ENCODE measurements at regions not wholly inside any gene's neighbourhood (a gene's known extent, or its start where the extent isn't known, plus 50 kb on each side); places are given as distances from the start of the nearest gene placed in this dataset.

GRCh38 chr4:123288309-123289025, 108.1 kb upstream of the SPRY1 start:
- Mint-ChIP-seq H3K27ac (no peak overlapping the region), H3K4me1 (ENCODE audit: low read depth) (no peaks in the 10 kb centered on the region), H3K27me3 (no peaks in the 10 kb centered on the region), H3K36me3 (ENCODE audit: low read depth) (peaks cover 85% of the 10 kb centered on the region), H3K9me3 (peaks cover 53% of the 10 kb centered on the region), H3K4me3 (no peak overlapping the region)
- DNase-seq = no peak

- no peak overlapping the region for H3K27ac Mint-ChIP-seq
- peaks cover 45% of the 10 kb centered on the region for H3K9me3 Mint-ChIP-seq
- no peaks in the 10 kb centered on the region for H3K27me3 Mint-ChIP-seq
- no peak overlapping the region for H3K4me3 Mint-ChIP-seq
- H3K4me1 Mint-ChIP-seq (ENCODE audit: low read depth) = no peaks in the 10 kb centered on the region
- DNase-seq = no peak
- H3K36me3 Mint-ChIP-seq (ENCODE audit: low read depth) = peaks cover 81% of the 10 kb centered on the region
These were observed 105.3 kb upstream of the SPRY1 start for GRCh38 chr4:123291329-123291728.

GRCh38 chr4:123297836-123298235, 98.8 kb upstream of the SPRY1 start:
- Mint-ChIP-seq H3K27ac (no peak overlapping the region), H3K4me3 (no peak overlapping the region), H3K4me1 (ENCODE audit: low read depth) (peaks cover 5% of the 10 kb centered on the region)

GRCh38 chr4:123298261-123298660, 98.3 kb upstream of the SPRY1 start:
- Mint-ChIP-seq H3K27me3 (no peaks in the 10 kb centered on the region), H3K27ac (no peak overlapping the region), H3K4me1 (ENCODE audit: low read depth) (peaks cover 5% of the 10 kb centered on the region), H3K4me3 (no peak overlapping the region), H3K36me3 (ENCODE audit: low read depth) (peaks cover 36% of the 10 kb centered on the region), H3K9me3 (no peaks in the 10 kb centered on the region)
- no peak for DNase-seq

More at GRCh38 chr4:123297836-123298235, 98.8 kb upstream of the SPRY1 start:
- H3K9me3 Mint-ChIP-seq = no peaks in the 10 kb centered on the region
- DNase-seq = no peak
- no peaks in the 10 kb centered on the region for H3K27me3 Mint-ChIP-seq
- peaks cover 39% of the 10 kb centered on the region for H3K36me3 Mint-ChIP-seq (ENCODE audit: low read depth)

GRCh38 chr4:123298801-123299200, 97.8 kb upstream of the SPRY1 start:
- H3K4me1 Mint-ChIP-seq (ENCODE audit: low read depth) = peaks cover 5% of the 10 kb centered on the region
- DNase-seq = no peak
- no peaks in the 10 kb centered on the region for H3K27me3 Mint-ChIP-seq
- H3K27ac Mint-ChIP-seq = no peak overlapping the region
- H3K36me3 Mint-ChIP-seq (ENCODE audit: low read depth) = peaks cover 30% of the 10 kb centered on the region
- H3K9me3 Mint-ChIP-seq = no peaks in the 10 kb centered on the region
- H3K4me3 Mint-ChIP-seq = no peak overlapping the region

- no peak for DNase-seq
- H3K4me1 Mint-ChIP-seq (ENCODE audit: low read depth) = peaks cover 8% of the 10 kb centered on the region
- H3K27ac Mint-ChIP-seq = no peak overlapping the region
- no peaks in the 10 kb centered on the region for H3K27me3 Mint-ChIP-seq
- no peak overlapping the region for H3K4me3 Mint-ChIP-seq
- H3K36me3 Mint-ChIP-seq (ENCODE audit: low read depth) = peaks cover 29% of the 10 kb centered on the region
- H3K9me3 Mint-ChIP-seq = no peaks in the 10 kb centered on the region
These were observed 97.3 kb upstream of the SPRY1 start for GRCh38 chr4:123299212-123299691.

GRCh38 chr4:123300222-123301039, 96.2 kb upstream of the SPRY1 start:
- H3K27me3 Mint-ChIP-seq = no peaks in the 10 kb centered on the region
- DNase-seq = no peak
- peaks cover 8% of the 10 kb centered on the region for H3K4me1 Mint-ChIP-seq (ENCODE audit: low read depth)
- no peak overlapping the region for H3K27ac Mint-ChIP-seq
- peaks cover 28% of the 10 kb centered on the region for H3K36me3 Mint-ChIP-seq (ENCODE audit: low read depth)
- H3K9me3 Mint-ChIP-seq = no peaks in the 10 kb centered on the region
- no peak overlapping the region for H3K4me3 Mint-ChIP-seq

- no peak for DNase-seq
- no peak overlapping the region for H3K27ac Mint-ChIP-seq
- H3K27me3 Mint-ChIP-seq = no peaks in the 10 kb centered on the region
- H3K9me3 Mint-ChIP-seq = no peaks in the 10 kb centered on the region
- peaks cover 29% of the 10 kb centered on the region for H3K36me3 Mint-ChIP-seq (ENCODE audit: low read depth)
- H3K4me3 Mint-ChIP-seq = no peak overlapping the region
- peaks cover 8% of the 10 kb centered on the region for H3K4me1 Mint-ChIP-seq (ENCODE audit: low read depth)
These were observed 94.7 kb upstream of the SPRY1 start for GRCh38 chr4:123301923-123302322.

- DNase-seq = no peak
- H3K4me3 Mint-ChIP-seq = no peak overlapping the region
- no peaks in the 10 kb centered on the region for H3K27me3 Mint-ChIP-seq
- H3K27ac Mint-ChIP-seq = no peak overlapping the region
- peaks cover 2% of the 10 kb centered on the region for H3K9me3 Mint-ChIP-seq
- peaks cover 6% of the 10 kb centered on the region for H3K4me1 Mint-ChIP-seq (ENCODE audit: low read depth)
- H3K36me3 Mint-ChIP-seq (ENCODE audit: low read depth) = peaks cover 43% of the 10 kb centered on the region
These were observed 92.2 kb upstream of the SPRY1 start for GRCh38 chr4:123304151-123304964.

- Mint-ChIP-seq H3K4me1 (ENCODE audit: low read depth) (peaks cover 2% of the 10 kb centered on the region), H3K27ac (no peak overlapping the region), H3K4me3 (no peak overlapping the region), H3K9me3 (peaks cover 2% of the 10 kb centered on the region), H3K36me3 (ENCODE audit: low read depth) (peaks cover 56% of the 10 kb centered on the region), H3K27me3 (no peaks in the 10 kb centered on the region)
- no peak for DNase-seq
These were observed 90.9 kb upstream of the SPRY1 start for GRCh38 chr4:123305736-123306135.

- H3K9me3 Mint-ChIP-seq = peaks cover 2% of the 10 kb centered on the region
- H3K4me3 Mint-ChIP-seq = no peak overlapping the region
- peaks cover 2% of the 10 kb centered on the region for H3K4me1 Mint-ChIP-seq (ENCODE audit: low read depth)
- H3K27me3 Mint-ChIP-seq = no peaks in the 10 kb centered on the region
- no peak overlapping the region for H3K27ac Mint-ChIP-seq
- no peak for DNase-seq
- H3K36me3 Mint-ChIP-seq (ENCODE audit: low read depth) = peaks cover 62% of the 10 kb centered on the region
These were observed 89.8 kb upstream of the SPRY1 start for GRCh38 chr4:123306769-123307168.

- H3K9me3 Mint-ChIP-seq = peaks cover 5% of the 10 kb centered on the region
- no peak for DNase-seq
- H3K27me3 Mint-ChIP-seq = no peaks in the 10 kb centered on the region
- peaks cover 74% of the 10 kb centered on the region for H3K36me3 Mint-ChIP-seq (ENCODE audit: low read depth)
- no peak overlapping the region for H3K4me3 Mint-ChIP-seq
- peaks cover 2% of the 10 kb centered on the region for H3K4me1 Mint-ChIP-seq (ENCODE audit: low read depth)
- H3K27ac Mint-ChIP-seq = no peak overlapping the region
These were observed 87.9 kb upstream of the SPRY1 start for GRCh38 chr4:123308667-123309066.

GRCh38 chr4:123312116-123312515, 84.5 kb upstream of the SPRY1 start:
- H3K27me3 Mint-ChIP-seq = no peaks in the 10 kb centered on the region
- peaks cover 87% of the 10 kb centered on the region for H3K36me3 Mint-ChIP-seq (ENCODE audit: low read depth)

GRCh38 chr4:123312951-123313592, 83.5 kb upstream of the SPRY1 start:
- no peaks in the 10 kb centered on the region for H3K27me3 Mint-ChIP-seq
- H3K4me3 Mint-ChIP-seq = no peak overlapping the region
- no peak overlapping the region for H3K27ac Mint-ChIP-seq
- H3K4me1 Mint-ChIP-seq (ENCODE audit: low read depth) = no peaks in the 10 kb centered on the region
- peaks cover 15% of the 10 kb centered on the region for H3K9me3 Mint-ChIP-seq
- H3K36me3 Mint-ChIP-seq (ENCODE audit: low read depth) = peaks cover 88% of the 10 kb centered on the region
- DNase-seq = no peak

More at GRCh38 chr4:123312116-123312515, 84.5 kb upstream of the SPRY1 start:
- H3K27ac Mint-ChIP-seq = no peak overlapping the region
- H3K4me3 Mint-ChIP-seq = no peak overlapping the region
- DNase-seq = no peak
- H3K4me1 Mint-ChIP-seq (ENCODE audit: low read depth) = no peaks in the 10 kb centered on the region
- peaks cover 6% of the 10 kb centered on the region for H3K9me3 Mint-ChIP-seq
